Body of pancreas (tissue), 4 donors: ENCODE measurements at regions not wholly inside any gene's neighbourhood (a gene's known extent, or its start where the extent isn't known, plus 50 kb on each side); places are given as distances from the start of the nearest gene placed in this dataset.

ENCODE experiments used
- POLR2A ChIP-seq, 3 donors: fragments of 450-650 bp; IDR thresholded peaks; one replicate each; pipeline ENCODE4 v1.6.1; 2016; ENCODE audit warnings: antibody characterized with exemption in 3 of 3, mild to moderate bottlenecking in 2 of 3
- TF ChIP-seq, protein P1 (sequence below), 7 experiments: fragments of 450-650 bp in 4 of 7; fragments of 200-600 bp in 3 of 7; sonication (generic) in 3 of 7; IDR thresholded peaks; one replicate each; pipeline ENCODE4 v1.5.1; 2016 to 2019; ENCODE audit warnings: antibody characterized with exemption in 7 of 7

DNA sequence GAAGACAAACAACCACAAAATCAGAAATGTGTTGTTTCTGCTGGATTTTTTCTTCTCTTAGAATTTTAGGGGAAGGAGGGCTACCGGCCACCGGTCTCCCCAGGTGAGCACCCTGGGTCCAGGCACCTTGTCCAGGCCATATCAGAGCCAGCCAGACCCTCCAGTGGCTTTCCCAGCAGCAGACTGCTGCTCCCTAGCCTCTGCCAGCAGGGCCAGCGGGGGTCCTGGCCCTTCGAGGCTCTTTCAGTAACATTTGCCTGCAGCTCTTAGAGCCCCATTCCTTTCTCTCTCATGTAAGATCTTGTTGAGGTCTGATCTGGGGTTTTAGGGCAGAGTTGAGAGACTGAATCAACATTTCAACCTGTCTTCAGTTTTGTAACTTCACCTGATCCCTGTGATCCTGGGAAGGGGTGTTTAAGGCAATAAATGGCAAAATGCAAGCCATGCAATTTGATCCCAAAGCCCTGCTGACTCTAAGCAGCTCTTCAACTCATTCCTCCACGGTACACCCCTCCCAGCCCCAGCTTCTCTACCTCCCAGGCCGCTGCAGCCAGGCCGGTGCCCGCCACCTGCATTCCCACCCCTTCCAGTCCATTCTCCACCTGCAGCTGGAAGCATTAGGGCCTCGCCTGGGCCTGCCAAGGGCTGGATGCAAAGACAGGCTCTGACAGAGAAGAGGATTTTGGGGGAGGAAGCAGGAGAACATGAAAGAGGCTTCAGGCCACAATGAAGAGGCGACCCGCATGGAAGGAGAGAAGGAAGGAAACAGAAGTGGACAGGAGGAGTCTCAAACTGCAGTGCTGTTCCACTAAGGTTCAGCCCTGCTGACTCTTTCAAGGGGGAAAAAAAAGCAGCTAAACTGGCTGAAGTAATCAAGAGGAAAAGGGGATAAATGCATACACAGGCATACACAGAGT, 113.0 kb upstream of the FGF3 start:
- TF ChIP-seq, protein P1, sequence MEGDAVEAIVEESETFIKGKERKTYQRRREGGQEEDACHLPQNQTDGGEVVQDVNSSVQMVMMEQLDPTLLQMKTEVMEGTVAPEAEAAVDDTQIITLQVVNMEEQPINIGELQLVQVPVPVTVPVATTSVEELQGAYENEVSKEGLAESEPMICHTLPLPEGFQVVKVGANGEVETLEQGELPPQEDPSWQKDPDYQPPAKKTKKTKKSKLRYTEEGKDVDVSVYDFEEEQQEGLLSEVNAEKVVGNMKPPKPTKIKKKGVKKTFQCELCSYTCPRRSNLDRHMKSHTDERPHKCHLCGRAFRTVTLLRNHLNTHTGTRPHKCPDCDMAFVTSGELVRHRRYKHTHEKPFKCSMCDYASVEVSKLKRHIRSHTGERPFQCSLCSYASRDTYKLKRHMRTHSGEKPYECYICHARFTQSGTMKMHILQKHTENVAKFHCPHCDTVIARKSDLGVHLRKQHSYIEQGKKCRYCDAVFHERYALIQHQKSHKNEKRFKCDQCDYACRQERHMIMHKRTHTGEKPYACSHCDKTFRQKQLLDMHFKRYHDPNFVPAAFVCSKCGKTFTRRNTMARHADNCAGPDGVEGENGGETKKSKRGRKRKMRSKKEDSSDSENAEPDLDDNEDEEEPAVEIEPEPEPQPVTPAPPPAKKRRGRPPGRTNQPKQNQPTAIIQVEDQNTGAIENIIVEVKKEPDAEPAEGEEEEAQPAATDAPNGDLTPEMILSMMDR (IDR thresholded peaks at IDR 0.05): no peak
- TF ChIP-seq POLR2A (IDR thresholded peaks at IDR 0.05): no peak
